ENCODE measurements at regions not wholly inside any gene's neighbourhood (a gene's known extent, or its start where the extent isn't known, plus 50 kb on each side); places are given as distances from the start of the nearest gene placed in this dataset.
A peak's percentile ranks its signal among the peaks of the same experiment; 100 is the strongest.

DNA sequence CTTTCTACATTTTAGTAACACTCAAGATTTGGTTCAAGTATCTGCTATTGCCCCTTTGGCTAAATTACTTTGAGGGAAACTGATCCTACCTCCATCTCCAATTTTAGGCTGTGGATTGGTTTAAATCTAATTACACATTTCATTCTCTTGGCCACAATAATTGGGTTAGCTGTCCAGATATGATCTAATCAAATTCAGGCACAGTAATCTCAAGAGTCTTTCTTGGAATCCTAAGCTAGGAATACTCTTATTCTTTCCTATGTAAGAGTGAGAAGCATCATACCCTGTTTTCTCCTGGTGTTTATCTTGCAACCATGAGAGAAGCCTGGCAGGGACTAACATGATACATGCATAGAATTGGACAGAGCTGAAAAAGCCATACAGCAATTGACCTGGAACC, 300.4 kb upstream of the MARCKS start:
- no peak for DNase-seq

DNA sequence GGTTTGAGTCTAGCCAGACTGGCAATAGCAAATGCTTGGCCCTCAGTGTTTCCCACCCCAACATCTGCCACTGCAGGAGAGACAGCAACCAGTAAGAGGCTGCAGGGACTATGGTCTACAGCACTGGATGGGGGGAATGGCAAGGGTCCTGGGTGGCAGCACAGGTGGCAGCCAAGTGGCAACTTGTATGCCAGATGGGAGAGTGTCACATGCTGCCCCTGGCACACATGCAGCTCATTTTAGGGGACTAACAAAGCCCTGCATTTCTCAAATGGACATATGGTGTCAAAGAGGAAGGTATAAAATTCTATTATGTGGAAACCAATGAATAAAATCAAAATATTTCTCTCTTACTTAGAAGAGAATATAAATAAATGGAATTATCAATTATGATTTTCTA, 298.7 kb upstream of the MARCKS start:
- DNase-seq, result no peak

DNA sequence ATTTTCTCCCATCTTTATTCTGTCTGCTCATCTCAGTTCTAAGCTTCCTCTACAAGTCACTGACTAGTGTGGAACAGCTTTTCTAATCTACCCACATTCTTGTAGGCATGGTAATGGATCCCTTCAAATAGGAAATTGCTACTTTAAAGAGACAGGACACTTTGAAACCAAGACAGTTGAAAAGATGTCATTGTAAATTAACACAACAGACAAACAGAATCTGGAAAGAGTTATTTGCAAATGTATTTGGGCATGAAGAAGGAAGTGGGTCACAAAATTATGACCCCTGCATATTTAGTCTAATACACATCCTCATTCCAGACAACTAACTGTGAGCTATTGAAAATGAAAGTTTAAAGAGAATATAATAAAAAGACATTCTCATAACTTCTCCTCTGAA, 298.2 kb upstream of the MARCKS start:
- DNase-seq, result no peak

DNA sequence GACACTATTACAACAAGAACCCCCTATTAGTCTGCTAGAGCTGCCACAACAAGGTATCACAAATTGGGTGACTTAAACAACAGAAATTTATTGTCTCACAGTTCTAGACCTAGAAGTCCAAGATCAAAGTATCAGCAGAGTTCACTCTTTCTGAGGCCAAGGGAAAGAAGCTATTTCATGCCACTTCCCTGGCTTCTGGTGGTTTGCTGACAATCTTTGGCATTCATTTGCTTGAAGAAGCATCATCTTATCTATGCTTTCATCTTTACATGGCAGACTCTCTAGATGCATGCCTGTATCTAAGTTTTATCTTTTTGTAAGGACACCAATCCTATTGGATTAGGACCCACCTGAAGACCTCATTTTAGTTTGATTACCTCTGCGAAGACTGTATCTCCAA, 296.8 kb upstream of the MARCKS start:
- no peak for DNase-seq

DNA sequence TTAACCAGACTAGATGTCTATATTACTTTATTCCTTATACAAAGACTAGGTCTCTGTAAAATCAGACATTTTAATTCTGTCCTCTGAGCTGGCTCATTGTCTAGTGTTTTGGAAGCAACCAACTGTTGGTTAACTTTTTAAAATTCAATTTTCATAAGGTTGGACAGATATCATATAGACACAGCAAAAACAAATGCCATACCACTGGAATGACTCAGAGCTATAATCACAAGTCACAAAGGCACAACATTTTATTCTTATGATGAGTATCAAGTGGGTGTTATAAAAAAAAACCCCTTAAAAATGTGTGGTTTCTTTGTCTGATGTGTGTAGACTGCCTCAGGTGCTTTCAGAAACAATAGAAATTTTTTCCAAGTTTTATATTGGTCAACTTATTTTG, 296.2 kb upstream of the MARCKS start:
- DNase-seq, result no peak

DNA sequence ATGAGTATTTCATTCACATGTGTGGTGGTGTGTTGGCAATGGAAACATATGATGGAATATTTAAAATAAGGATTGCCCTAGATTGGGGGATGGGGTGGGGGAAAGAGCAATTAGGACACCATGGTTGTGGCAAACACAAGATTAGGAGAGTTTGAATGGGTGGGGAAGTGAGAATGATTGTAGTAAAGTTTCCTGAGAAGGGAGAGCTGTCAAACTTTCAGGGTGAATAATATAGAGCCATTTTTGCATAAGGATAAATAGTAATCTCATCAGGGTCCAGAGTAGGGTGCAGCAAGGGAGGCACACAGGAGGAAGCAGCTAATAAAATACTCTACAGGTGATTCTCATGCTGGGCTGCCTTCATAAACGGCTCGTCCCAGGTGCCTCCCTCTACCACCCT, 294.9 kb upstream of the MARCKS start:
- DNase-seq, result no peak

DNA sequence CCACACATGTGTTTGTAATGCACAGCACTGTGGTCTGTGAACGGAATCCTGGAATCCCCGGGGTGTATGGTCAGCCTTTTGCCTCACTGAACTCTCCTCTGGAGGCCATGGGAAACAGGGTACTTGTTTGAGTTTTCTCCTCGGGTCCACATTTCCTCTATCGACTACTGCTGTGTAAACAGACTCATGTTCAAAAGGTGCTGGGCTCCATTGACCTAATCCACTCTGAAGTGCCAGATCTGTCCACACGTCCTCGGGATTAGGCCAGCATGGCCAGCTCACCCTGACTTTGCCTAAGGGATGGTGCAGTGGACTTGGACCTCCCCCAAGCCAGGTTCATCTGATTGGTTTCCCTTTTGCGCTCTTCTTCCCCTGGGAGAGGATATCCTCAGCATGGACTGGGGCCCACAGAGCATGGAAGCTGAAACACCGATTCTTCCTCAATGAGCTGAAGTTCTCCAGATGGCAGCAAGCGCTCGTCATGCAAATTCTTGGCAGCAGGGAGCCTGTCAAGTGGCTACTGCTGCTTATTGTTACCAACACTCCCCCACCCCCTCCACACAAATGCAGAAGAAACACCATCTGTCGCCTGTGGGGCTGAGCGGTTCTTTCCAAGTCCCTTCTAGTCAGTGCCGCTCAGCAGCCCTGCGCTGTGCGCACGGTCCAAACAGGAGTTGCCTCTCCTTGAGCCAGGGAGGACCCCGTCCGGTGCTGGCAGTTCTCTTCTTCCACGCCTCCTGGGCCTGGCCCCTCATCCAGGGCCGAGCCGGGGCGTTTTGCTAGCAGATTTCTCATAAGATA, 292.6 kb upstream of the MARCKS start:
- DNase-seq, result peak; percentile 0 to 44

DNA sequence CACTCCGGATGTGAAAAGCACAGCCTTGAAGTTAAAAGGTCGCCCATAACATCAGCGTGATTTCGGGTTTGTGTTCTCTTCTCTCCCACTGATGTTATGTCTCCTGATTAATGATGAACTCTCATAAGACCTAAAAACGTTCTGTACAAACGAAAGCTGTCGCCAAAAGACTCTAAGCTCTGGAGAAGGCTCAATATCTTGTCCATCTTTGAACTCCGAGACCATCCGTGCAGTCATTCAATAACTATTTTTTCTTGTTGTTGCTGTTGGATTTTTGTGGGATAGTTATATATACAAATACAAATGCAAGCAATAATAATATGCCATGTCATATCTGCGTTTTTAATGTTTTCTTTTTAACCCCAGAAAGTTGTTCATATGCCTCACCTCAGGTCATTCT, 291.8 kb upstream of the MARCKS start:
- DNase-seq, result no peak

DNA sequence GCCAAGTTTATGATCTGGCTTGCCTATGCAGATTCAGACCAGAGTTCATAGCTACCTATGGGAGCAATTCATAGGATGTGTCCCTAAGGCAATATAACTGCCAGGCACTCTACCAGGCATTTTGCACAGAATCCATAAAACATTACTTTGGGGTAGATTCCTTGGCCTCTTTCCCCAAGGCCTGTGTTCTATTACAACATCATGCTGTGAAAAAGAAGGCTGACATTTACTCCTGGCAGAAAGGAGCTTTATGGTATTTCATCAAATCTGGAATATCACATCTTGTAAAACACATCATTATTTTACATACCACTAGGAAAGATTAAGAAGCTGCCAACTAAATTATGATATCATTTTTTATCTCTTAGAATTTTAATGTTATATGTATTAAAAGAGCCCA, 287.0 kb upstream of the MARCKS start:
- no peak for DNase-seq

DNA sequence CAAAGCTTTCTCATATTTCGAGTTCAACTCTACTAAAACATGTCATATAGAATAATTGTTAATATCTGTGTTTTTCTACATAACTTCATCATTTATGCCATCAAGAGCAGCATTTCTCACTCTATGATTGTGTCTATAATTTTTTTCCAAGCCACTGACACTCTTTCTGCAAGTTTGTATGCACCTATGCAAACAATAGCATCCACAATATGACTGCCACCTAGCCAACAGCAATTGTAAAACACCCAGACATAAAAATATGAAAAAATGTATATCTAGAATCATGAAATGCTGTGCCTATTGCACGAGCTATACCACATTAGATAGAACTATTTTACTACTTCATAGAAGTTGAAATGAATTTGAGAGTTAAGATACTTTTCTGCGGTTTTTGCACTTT, 286.5 kb upstream of the MARCKS start:
- DNase-seq, result no peak

DNA sequence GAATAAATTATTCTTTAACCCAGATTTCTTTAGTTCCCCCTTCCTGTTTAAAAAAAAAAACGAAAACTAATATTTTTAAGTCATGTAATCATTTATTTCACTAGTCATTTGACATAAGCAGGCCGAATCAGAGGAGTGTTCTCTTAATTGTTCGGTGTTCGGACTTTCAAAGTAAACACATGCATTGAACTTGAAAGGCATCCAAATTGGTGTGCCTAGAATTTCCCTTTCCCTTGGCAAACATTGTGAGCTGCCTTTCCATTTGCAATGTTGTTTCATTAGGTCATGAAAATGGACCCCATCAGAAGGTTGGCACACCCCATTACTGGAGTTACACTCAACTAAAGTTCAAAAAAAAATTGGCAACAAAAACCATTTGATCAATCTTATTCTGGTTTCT, 283.0 kb upstream of the MARCKS start:
- no peak for DNase-seq

DNA sequence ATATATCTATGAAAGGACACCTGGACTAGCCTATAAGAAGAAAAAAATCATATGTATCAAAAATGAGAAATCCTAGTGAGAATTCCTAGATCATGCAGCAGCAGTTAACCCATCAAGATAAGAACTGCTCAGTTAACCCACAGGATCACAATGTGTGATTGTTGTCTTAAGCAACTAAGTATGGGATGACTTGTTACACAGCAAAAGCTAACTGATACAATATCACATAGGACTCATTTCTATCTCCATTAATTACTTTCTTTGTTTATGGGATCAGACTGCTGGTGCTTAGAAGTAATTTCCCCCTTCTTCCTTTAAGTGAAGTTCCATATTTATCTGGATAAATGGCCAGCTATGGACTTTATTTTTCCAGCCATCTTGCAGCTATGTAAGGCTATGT, 280.8 kb upstream of the MARCKS start:
- DNase-seq, result no peak

DNA sequence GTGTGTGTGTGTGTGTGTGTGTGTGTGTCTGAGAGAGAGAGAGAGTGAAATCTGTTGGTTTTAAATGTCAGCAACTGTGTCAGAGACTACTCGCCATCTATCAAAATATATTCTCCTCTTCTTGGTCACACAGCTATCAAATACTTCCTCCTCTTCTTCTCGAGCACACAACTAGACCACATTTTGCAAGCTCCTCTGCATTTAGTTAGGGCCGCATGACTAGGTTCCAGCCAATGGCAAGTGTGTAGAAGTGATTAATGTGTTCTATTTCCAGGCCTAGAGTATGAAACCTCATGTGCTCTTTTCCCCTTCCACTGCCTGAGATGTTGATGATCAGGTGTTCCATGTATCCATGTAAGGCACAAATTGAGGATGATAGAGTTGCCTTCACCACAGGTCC, 278.5 kb upstream of the MARCKS start:
- no peak for DNase-seq

DNA sequence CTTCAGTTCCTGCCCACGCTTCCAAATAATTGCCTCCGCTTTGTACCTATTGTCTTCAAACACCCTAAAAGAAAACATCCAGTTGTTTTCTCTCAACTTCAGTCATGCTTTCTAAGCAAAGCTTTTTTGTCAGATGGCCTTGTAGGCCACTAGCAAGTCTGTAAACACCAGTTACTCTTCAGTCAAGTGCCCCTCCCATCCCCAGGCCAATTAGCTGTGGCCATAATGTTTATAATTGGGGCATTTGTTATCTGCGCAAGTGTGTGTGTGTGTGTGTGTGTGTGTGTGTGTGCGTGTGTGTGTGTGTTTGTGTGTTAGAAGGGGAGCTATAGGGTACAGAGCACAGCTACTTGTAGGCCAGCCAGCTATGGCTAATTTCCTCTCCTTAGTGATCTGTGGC, 272.4 kb upstream of the MARCKS start:
- DNase-seq, result no peak

DNA sequence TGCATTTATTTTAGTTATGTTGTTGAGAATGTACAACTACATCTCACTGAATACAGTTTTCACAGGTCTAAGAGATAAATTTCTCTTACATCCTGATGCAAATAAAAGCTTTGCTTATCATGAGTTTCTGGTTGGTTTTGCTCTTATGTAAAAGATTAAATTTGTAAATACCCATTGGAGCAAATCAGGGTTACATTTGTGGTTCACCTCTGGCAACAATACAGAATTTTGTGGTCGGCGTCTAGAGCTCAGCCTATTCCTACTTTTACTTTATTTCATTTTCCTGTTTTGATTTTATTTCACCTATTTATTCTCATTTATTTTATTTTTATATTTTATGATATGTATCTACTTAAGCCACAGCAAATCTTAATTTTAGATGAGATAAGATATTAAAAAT, 271.9 kb upstream of the MARCKS start:
- no peak for DNase-seq

DNA sequence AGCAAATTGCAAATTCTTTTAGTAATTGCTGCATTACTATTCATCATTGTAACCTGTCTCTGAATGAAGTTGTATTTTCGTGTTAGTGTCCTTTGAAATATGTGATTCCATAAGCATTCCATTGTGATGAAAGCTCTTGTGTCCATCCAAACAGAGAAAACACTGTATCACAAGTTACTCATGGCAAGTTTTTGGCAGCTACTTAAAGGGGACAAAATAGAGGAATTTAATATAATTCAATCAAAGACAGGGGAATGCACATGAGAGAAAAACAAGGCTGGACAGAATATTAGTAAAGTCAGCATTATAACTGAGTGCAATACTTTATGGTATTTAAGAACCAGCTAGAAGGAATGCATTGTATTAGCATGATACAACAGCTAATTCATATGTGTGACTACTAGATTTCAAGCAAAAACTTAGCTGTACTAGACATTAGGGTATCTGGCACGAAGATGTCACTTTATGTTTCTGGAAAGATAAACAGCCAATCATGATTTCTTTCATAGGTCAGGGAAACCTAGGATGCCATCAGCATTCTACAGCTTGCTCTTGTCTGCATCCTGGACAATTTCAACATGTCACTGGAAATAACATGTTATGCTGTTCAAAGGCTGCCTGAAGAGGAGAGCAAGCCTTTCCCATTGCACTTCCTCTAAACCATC, 270.6 kb upstream of the MARCKS start:
- DNase-seq, result no peak

DNA sequence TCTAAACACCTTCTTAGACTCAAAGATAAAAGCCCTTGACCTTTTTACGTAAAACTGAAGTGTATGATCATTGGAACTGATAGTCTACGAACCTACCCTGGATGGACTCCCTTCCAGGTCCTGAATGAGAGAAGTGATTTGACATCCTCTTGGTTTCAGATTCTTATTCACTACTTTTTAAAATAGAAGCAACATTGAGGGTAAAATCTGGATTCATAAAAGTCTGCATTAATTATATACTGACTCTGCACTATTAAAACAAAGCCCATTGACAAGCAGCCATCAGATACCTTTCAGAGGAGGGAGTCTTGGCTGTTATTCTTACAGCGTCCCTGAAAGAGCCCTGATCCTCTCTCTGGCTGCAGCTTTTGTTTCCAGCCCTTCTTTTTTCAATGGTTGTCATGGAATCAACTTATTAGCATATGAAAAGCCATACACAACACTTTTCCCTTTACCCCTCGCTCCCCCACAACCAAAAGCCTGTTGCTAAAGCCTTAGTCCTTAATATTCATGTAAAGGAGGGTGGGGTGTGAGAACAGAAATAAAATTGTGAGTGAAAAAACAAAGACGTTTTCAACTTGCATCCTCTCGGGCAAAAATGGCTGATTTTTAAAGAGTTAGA, 270.0 kb upstream of the MARCKS start:
- DNase-seq, result no peak

DNA sequence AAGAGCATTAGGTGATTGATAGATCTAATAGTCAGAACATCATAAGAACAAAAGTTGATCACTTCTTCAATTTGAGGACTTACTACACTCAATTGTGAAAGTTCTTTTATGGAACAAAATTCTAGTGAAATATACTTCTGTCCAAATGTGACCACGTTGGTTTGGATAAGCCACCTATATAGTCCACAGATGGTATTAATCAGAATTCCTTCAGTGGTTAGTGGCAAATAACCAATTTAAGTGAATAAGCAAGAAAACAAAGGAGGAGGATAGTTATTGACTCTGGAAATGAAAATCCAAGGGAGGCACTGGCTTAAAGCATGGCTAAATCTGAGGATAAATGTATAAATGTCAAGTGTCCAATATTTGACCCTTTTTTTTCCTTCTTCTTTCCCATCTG, 268.5 kb upstream of the MARCKS start:
- no peak for DNase-seq

DNA sequence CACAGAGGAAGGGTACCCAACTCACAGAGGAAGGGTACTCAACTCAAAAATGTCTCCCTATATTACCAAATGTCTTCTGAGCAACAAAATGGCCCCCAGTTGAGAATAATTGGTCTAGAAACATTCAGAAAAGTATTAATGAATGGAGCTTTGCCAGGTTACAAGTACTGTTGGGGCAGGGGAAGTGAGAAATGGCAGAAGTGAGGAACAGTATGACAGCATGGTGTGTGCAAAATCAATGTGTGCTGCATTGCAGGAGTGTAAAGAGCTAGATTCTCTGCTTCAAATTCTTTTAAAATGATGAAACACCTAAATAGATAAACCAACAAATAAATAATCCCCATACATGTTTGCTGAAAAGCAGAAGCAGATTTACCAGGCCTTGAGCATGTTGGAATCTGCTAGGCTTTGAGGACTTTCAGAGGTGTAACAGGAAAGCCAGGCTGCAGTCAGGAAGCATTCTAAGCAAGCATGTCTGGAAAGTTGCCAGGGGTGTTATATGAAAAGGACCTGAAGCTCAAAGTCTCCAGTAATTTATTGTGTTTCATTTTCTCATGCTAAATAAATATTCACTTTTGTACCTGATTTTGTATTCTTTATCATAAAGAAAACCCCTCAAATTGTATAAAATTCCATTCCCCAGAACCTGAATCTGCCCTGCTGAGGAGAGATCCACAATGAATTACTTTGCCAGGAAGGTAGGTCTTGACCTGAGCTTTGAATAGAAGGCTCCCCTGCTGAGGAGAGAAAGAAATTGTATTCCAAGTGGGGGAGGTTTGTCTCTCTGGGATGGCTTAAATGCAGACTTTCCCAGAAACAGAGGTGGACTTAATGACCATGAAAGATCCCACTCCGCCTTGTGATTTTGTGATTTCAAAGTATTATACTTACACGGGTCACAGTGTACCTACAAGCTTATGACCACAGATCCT, 265.0 kb upstream of the MARCKS start:
- DNase-seq, result no peak

DNA sequence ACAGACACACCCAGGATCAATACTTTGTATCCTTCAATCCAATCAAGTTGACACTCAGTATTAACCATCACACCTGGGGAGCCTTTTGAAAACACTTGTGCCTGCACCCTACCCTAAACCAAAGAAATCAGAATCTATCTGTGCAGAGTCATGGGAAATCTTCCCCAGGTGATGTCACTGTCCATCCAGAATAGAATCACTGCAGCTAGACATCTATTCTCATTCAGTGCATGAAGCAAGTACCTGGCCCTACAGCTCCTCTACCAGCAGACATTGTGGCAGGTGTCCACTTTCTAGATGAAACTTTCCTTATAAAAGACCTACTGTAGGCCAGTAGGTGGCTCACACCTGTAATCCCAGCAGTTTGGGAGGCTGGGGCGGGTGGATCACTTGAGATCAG, 262.4 kb upstream of the MARCKS start:
- no peak for DNase-seq

DNA sequence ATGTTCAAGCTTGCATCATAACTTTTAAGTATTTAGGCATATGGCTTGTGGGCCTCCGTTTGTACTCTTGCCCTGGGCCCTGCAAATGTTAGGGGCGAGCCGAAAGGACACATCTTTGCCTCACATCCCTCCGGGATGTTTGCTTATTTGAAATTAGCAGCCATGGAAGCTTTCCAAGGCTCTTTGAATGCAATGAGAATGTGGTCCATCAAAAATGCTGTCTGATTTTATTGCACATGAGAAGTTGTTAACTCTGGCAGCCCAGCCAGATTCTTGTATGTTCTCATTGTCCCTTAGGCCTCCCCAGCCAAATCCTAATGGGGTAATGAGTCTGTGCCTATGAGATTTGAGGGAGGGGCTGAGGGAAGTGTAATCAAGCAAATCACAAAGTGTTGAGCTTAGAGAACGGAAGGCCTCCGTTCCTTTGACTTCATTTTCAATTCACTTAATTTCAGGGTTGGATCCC, 261.2 kb upstream of the MARCKS start:
- no peak for DNase-seq

DNA sequence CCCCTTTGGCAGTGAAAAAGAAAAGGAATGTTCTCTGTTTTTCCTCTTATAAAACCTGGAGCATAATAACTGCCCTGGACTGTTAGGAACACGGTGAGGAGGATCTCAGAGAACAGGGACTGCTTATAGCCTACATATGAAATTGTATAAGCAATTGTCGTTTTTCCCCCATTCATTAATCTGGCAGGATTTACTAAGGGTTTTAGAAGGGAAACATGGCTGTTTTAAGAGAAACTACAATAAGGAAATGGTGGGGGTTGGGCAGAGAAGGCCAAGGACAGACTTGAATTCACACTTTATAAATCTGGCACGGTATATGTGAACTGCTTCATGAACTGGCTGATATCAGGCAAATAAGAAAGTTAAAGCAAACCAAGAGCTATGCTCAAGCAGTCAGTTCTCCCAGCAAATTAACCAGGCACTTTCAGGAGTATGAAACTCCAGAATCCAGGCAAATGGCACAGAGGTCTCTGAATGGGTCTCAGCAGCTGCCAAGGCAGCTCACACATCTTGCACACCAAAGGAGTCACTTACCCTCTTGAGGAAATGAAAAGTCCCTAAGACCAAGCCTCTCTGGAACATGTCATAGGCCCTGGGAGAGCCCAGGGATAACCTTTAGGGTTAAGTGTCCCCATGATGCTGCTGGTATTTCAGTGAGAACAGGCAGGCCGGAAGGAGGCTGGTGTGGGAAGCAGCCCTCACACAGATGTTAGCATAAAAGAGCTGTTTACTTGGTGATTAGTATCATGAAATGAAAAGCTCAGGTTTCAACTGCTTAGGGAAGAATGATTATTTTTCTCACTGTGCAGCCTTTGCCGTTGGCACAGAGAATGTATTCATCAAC, 260.5 kb upstream of the MARCKS start:
- DNase-seq, result no peak
